Natural killer cell (primary cell): ENCODE measurements at regions not wholly inside any gene's neighbourhood (a gene's known extent, or its start where the extent isn't known, plus 50 kb on each side); places are given as distances from the start of the nearest gene placed in this dataset.

ENCODE experiments used
- ATAC-seq, 3 donors: fragments of 150-1000 bp in 2 of 3; fragments of 200-7000 bp in 1 of 3; cut with Tn5 transposase; 1 replicate in 1 of 3; 2 replicates in 2 of 3; pipeline ENCODE4 v1.10.0; 2021; ENCODE audit warnings: mild to moderate bottlenecking in 2 of 3, moderate library complexity in 2 of 3
- DNase-seq, 2 donors: peaks; one replicate each; pipeline versions ENCODE4 v3.0.0 to v3.0.0-alpha.2; 2013 to 2021; ENCODE audit warnings: mixed read lengths in 1 of 2
- H3K27ac ChIP-seq: one replicate; pipeline ENCODE4 v1.5.1; 2013; ENCODE audit warnings: mild to moderate bottlenecking, low read length
- H3K27me3 ChIP-seq: one replicate; pipeline ENCODE4 v1.6.1; 2013; ENCODE audit warnings: low read length; ENCODE audit not compliant: control insufficient read depth, insufficient read depth
- H3K36me3 ChIP-seq: one replicate; pipeline ENCODE4 v1.6.1; 2013; ENCODE audit warnings: low read length; ENCODE audit not compliant: control insufficient read depth, insufficient read depth
- H3K4me1 ChIP-seq: one replicate; pipeline ENCODE4 v1.6.1; 2013; ENCODE audit warnings: low read length; ENCODE audit not compliant: control insufficient read depth, insufficient read depth
- H3K4me3 ChIP-seq: one replicate; pipeline ENCODE4 v1.5.1; 2013; ENCODE audit warnings: low read length
- H3K9me3 ChIP-seq: one replicate; pipeline ENCODE4 v1.6.1; 2013; ENCODE audit warnings: low read length; ENCODE audit not compliant: control insufficient read depth, insufficient read depth
- H3K27ac Mint-ChIP-seq, 2 donors: one replicate each; pipeline ENCODE4 v1.8.0; 2022; ENCODE audit warnings: mild to moderate bottlenecking in 2 of 2, mixed read lengths in 2 of 2, moderate library complexity in 1 of 2
- H3K27me3 Mint-ChIP-seq, 2 donors: one replicate each; pipeline ENCODE4 v1.8.0; 2022; ENCODE audit warnings: low read depth in 2 of 2, mixed read lengths in 2 of 2
- H3K36me3 Mint-ChIP-seq: one replicate; pipeline ENCODE4 v1.8.0; 2022; ENCODE audit warnings: mixed read lengths
- H3K4me1 Mint-ChIP-seq, 2 donors: one replicate each; pipeline ENCODE4 v1.8.0; 2022; ENCODE audit warnings: mixed read lengths in 2 of 2
- H3K4me3 Mint-ChIP-seq: one replicate; pipeline ENCODE4 v1.8.0; 2022; ENCODE audit warnings: mild to moderate bottlenecking, moderate library complexity, mixed read lengths
- H3K9me3 Mint-ChIP-seq, 2 donors: one replicate each; pipeline ENCODE4 v1.8.0; 2022; ENCODE audit warnings: mixed read lengths in 2 of 2
- WGBS: methylation state at CpG from one replicate; pipeline ENCODE4 v1.1.7; 2013; ENCODE audit warnings: missing lambda C conversion rate; ENCODE audit not compliant: insufficient coverage; 5-methylcytosine and 5-hydroxymethylcytosine counted together
- intact Hi-C: fragments of 100-400 bp; cut with micrococcal nuclease; formaldehyde crosslinking; loops from one replicate; pipeline ENCODE4 v1.14.2; 2022
- TF ChIP-seq, protein P1 (sequence below): fragments of 200-600 bp; IDR thresholded peaks from one replicate; pipeline ENCODE4 v1.8.0; 2022; ENCODE audit warnings: antibody characterized with exemption

DNA sequence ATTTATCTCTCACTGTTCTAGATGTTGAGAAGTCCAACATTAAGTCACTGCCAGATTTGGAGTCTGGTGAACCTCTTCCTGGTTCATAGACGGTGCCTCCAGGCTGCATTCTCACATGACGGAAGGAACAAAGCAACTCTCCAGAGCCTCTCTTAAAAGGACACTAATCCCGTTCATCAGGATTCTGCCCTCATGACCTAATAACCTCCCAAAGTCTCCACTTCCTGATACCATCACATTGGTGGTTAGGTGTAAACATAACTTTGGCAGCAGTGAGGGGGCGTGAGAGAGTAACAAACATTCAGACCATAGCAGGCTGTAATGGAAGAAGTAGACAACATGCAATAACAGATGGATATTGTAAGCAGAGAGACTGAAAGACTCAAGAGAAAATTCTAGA, 388.6 kb downstream of the PDHA2 start:
- H3K27me3 Mint-ChIP-seq, result no peaks in the 10 kb centered on the region
- intact Hi-C loops, result no loop called here
- DNase-seq (no peak), ATAC-seq (no peak)
- Histone ChIP-seq H3K27ac (no peak overlapping the region), H3K27me3 (no peaks in the 10 kb centered on the region), H3K9me3 (no peaks in the 10 kb centered on the region), H3K36me3 (no peaks in the 10 kb centered on the region), H3K4me3 (no peak overlapping the region), H3K4me1 (no peaks in the 10 kb centered on the region)
- WGBS, result 94% methylated on average over 4 of the region's 4 CpGs
- peaks cover 8% of the 10 kb centered on the region for H3K36me3 Mint-ChIP-seq
- TF ChIP-seq, protein P1, sequence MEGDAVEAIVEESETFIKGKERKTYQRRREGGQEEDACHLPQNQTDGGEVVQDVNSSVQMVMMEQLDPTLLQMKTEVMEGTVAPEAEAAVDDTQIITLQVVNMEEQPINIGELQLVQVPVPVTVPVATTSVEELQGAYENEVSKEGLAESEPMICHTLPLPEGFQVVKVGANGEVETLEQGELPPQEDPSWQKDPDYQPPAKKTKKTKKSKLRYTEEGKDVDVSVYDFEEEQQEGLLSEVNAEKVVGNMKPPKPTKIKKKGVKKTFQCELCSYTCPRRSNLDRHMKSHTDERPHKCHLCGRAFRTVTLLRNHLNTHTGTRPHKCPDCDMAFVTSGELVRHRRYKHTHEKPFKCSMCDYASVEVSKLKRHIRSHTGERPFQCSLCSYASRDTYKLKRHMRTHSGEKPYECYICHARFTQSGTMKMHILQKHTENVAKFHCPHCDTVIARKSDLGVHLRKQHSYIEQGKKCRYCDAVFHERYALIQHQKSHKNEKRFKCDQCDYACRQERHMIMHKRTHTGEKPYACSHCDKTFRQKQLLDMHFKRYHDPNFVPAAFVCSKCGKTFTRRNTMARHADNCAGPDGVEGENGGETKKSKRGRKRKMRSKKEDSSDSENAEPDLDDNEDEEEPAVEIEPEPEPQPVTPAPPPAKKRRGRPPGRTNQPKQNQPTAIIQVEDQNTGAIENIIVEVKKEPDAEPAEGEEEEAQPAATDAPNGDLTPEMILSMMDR, result no peak
- H3K9me3 Mint-ChIP-seq, result peaks cover 11 to 17% of the 10 kb centered on the region in 2 donors
- peaks cover 0 to 4% of the 10 kb centered on the region in 2 donors for H3K4me1 Mint-ChIP-seq
- no peak overlapping the region for H3K4me3 Mint-ChIP-seq
- no peak overlapping the region for H3K27ac Mint-ChIP-seq

DNA sequence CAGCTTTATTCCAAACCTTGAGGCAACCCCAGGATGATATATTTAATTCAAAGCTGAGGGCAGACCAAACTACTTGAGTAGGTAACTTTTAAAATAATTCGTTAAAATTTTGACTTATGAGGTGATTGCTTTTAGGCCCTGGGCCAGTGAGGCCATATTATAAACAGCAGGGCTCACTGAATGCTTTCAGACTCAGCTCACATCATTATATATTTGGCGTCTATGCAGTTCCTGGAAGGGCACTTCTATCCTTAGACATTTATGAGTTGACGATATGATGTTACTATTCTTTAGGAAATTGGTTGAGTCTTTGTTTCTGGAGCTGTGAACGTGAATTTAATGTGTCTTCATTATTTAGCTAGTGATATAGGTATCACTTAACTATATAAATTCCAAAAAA, 400.1 kb downstream of the PDHA2 start:
- Mint-ChIP-seq H3K9me3 (peaks cover 11 to 14% of the 10 kb centered on the region in 2 donors), H3K36me3 (peaks cover 6% of the 10 kb centered on the region), H3K27ac (no peak overlapping the region), H3K4me1 (no peaks in the 10 kb centered on the region), H3K27me3 (no peaks in the 10 kb centered on the region), H3K4me3 (no peak overlapping the region)
- no peaks in the 10 kb centered on the region for H3K27me3 ChIP-seq
- ATAC-seq, result no peak
- H3K4me1 ChIP-seq, result no peaks in the 10 kb centered on the region
- no peaks in the 10 kb centered on the region for H3K36me3 ChIP-seq
- no peak overlapping the region for H3K4me3 ChIP-seq
- TF ChIP-seq, protein P1, result no peak
- 91% methylated on average over 2 of the region's 4 CpGs for WGBS
- DNase-seq, result no peak
- peaks cover 8% of the 10 kb centered on the region for H3K9me3 ChIP-seq
- no peak overlapping the region for H3K27ac ChIP-seq
- intact Hi-C loops, result no loop called here

DNA sequence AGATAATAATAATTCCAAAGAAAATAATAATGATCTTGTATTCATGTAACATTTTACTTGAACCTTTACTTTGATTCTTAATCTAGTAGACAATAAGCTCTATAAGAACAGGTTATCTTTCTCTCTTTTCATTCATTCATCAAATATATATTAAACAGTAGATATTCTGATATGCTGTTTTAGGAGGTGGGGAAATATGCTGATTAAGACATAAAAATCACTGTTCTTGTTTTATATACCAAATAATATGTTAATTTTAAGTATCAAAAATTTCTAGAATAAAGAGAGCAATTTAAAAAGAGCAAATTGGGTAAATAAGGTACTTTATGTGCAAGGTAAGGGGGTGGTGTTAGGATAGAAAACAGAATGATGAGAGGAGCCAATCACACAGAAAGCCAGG, 401.9 kb downstream of the PDHA2 start:
- Histone ChIP-seq H3K36me3 (no peaks in the 10 kb centered on the region), H3K4me3 (no peak overlapping the region), H3K9me3 (peaks cover 5% of the 10 kb centered on the region), H3K27me3 (no peaks in the 10 kb centered on the region), H3K27ac (no peak overlapping the region), H3K4me1 (no peaks in the 10 kb centered on the region)
- H3K27me3 Mint-ChIP-seq, result no peaks in the 10 kb centered on the region
- no peak overlapping the region for H3K4me3 Mint-ChIP-seq
- no peak for DNase-seq
- intact Hi-C loops, result no loop called here
- H3K4me1 Mint-ChIP-seq, result no peaks in the 10 kb centered on the region
- peaks cover 2% of the 10 kb centered on the region for H3K36me3 Mint-ChIP-seq
- ATAC-seq, result no peak
- peaks cover 5 to 14% of the 10 kb centered on the region in 2 donors for H3K9me3 Mint-ChIP-seq
- H3K27ac Mint-ChIP-seq, result no peak overlapping the region
- TF ChIP-seq, protein P1, result no peak

DNA sequence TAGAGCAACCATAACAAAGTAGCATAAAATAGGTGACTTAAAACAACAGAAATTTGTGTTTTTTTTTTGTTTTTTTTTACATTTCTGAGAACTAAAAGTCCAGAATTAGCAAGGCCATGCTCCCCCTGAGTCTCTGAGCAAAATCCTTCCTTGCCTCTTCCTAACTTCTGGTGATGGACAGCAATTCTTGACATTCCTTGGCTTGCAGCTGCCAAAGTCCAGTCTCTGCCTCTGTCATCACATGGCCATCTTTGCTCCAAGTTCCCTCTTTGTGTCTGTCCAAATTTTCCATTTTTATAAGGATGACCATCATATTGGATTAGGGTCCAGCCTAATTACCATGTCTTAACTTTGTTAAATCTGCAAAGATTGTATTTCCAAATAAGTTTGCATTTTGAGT, 407.2 kb downstream of the PDHA2 start:
- intact Hi-C loops, result no loop called here
- TF ChIP-seq, protein P1, result no peak
- ATAC-seq (no peak), DNase-seq (no peak)
- Histone ChIP-seq H3K4me1 (no peaks in the 10 kb centered on the region), H3K4me3 (no peak overlapping the region), H3K9me3 (peaks cover under 1% of the 10 kb centered on the region), H3K36me3 (no peaks in the 10 kb centered on the region), H3K27me3 (no peaks in the 10 kb centered on the region), H3K27ac (no peak overlapping the region)
- Mint-ChIP-seq H3K9me3 (peaks cover 3 to 11% of the 10 kb centered on the region in 2 donors), H3K27ac (no peak overlapping the region), H3K4me1 (no peaks in the 10 kb centered on the region), H3K36me3 (peaks cover 12% of the 10 kb centered on the region), H3K4me3 (no peak overlapping the region), H3K27me3 (no peaks in the 10 kb centered on the region)
